ENCODE measurements at regions not wholly inside any gene's neighbourhood (a gene's known extent, or its start where the extent isn't known, plus 50 kb on each side); places are given as distances from the start of the nearest gene placed in this dataset.

GRCh38 chr4:116664198-116664597 is 421.2 kb downstream of the TRAM1L1 start:
- TF ChIP-seq NRF1 (IDR thresholded peaks at IDR 0.05; ENCODE audit: low read depth, low read length) = no peak
- TF ChIP-seq SMC3 (IDR thresholded peaks at IDR 0.05; ENCODE audit: low read depth, low read length) = no peak
- no peak for TF ChIP-seq RXRA (IDR thresholded peaks at IDR 0.05; ENCODE audit: borderline replicate concordance, low read depth)
- no peak for TF ChIP-seq YY1 (IDR thresholded peaks at IDR 0.05; ENCODE audit: low read depth)
- TF ChIP-seq USF1 (IDR thresholded peaks at IDR 0.05; ENCODE audit: borderline replicate concordance, low read depth) = no peak
- TF ChIP-seq TAF1 (IDR thresholded peaks at IDR 0.05; ENCODE audit: borderline replicate concordance, low read depth, low read length) = no peak
- TF ChIP-seq CTCF (IDR thresholded peaks at IDR 0.05) = no peak
- no peak for TF ChIP-seq SIN3A (IDR thresholded peaks at IDR 0.05; ENCODE audit: borderline replicate concordance, low read depth, low read length)
- TF ChIP-seq POLR2AphosphoS5 (IDR thresholded peaks at IDR 0.05; ENCODE audit: low read depth, low read length) = no peak
- TF ChIP-seq EP300 (IDR thresholded peaks at IDR 0.05; ENCODE audit: borderline replicate concordance in 1 of 2, low read depth in 1 of 2, low read length in 1 of 2) = no peak
- no peak for TF ChIP-seq MXI1 (IDR thresholded peaks at IDR 0.05; ENCODE audit: low read depth, low read length)
- no peak for TF ChIP-seq USF2 (IDR thresholded peaks at IDR 0.05; ENCODE audit: borderline replicate concordance, low read depth, low read length)
- no peak for TF ChIP-seq MAX (IDR thresholded peaks at IDR 0.05; ENCODE audit: low read depth)
